Keratinocyte (primary cell): ENCODE measurements at regions not wholly inside any gene's neighbourhood (a gene's known extent, or its start where the extent isn't known, plus 50 kb on each side); places are given as distances from the start of the nearest gene placed in this dataset.

Source experiments
- EZH2 ChIP-seq: IDR thresholded peaks from one replicate; pipeline ENCODE4 v1.6.1; 2012; ENCODE audit warnings: inconsistent platforms, mild to moderate bottlenecking, low read length, moderate library complexity
- TF ChIP-seq, protein P1 (sequence below), 3 experiments: IDR thresholded peaks in 1 of 3; conservative IDR thresholded peaks in 1 of 3; optimal IDR thresholded peaks in 1 of 3; 2 replicates in 2 of 3; 3 replicates in 1 of 3; pipeline versions ENCODE3 to v1.5.1; 2011; ENCODE audit warnings: low read length in 3 of 3, mild to moderate bottlenecking in 3 of 3, moderate library complexity in 2 of 3, control low read depth in 1 of 3, inconsistent platforms in 1 of 3; ENCODE audit not compliant: insufficient read depth in 2 of 3; ENCODE audit errors: extremely low read depth in 1 of 3

- TF ChIP-seq, protein P1, sequence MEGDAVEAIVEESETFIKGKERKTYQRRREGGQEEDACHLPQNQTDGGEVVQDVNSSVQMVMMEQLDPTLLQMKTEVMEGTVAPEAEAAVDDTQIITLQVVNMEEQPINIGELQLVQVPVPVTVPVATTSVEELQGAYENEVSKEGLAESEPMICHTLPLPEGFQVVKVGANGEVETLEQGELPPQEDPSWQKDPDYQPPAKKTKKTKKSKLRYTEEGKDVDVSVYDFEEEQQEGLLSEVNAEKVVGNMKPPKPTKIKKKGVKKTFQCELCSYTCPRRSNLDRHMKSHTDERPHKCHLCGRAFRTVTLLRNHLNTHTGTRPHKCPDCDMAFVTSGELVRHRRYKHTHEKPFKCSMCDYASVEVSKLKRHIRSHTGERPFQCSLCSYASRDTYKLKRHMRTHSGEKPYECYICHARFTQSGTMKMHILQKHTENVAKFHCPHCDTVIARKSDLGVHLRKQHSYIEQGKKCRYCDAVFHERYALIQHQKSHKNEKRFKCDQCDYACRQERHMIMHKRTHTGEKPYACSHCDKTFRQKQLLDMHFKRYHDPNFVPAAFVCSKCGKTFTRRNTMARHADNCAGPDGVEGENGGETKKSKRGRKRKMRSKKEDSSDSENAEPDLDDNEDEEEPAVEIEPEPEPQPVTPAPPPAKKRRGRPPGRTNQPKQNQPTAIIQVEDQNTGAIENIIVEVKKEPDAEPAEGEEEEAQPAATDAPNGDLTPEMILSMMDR (optimal IDR thresholded peaks at IDR 0.05 in 1 of 3, IDR thresholded peaks at IDR 0.05 in 1 of 3, conservative IDR thresholded peaks at IDR 0.05 in 1 of 3; ENCODE audit: extremely low read depth in 1 of 3, insufficient read depth in 2 of 3, low read length in 3 of 3): no peak
- no peak for TF ChIP-seq EZH2
Measured at GRCh38 chr12:75715682-75716081, 204.3 kb upstream of the KRR1 start.
